NCI-H2107 treated with DMSO at 0.1 percent for 48 hours (cell line): ENCODE measurements at regions not wholly inside any gene's neighbourhood (a gene's known extent, or its start where the extent isn't known, plus 50 kb on each side); places are given as distances from the start of the nearest gene placed in this dataset.

Experiments used
- DNase-seq: peaks from one replicate; lab custom pipeline; 2025; ENCODE audit not compliant: unreplicated experiment; lab: John Stamatoyannopoulos, UW

GRCh38 chr13:103394618-103395017, 328.4 kb upstream of the SLC10A2 start:
- no peak for DNase-seq

GRCh38 chr13:103391936-103392335, 325.7 kb upstream of the SLC10A2 start:
- no peak for DNase-seq

- DNase-seq: no peak
Measured at GRCh38 chr13:103388839-103389238, 322.6 kb upstream of the SLC10A2 start.

DNA sequence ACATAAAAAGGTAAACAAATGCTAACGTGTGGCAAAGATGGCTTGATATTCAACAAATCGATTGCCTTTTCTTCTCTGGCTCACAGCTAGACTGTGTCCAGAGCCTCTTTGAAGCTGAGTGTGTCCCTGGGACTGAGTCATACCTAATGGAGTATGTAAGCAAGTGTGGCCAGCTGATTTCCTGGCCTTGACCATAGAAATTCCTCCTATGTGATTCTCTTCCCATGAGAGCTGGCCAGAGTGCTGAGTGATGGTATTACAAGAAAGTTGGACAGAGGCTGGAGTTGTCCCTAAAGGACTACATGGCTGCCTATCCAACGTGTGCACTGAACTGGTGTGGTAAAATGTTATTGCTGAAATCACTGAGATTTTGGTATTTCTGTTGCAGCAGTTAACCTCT, 320.1 kb upstream of the SLC10A2 start:
- no peak for DNase-seq

GRCh38 chr13:103373916-103374315, 307.7 kb upstream of the SLC10A2 start:
- no peak for DNase-seq

DNA sequence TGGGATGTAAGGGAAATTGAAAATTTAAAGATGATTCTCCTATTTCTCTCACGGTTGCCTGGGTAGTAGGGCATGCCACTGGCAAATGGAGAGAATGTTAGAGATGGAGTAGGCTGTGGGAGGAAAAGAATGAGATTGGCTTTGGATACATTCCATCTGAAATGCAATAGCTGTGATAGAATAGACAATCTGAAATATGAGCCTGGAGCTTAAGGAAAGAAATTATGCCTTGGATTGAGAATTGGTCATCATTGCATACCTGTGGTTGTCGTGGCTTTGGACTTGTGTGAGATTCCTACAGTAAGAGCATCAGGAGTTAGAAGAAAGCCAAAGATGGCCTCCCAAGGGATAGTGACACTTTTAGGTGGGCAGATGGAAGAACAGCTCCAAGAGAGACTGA, 305.1 kb upstream of the SLC10A2 start:
- DNase-seq: no peak

DNA sequence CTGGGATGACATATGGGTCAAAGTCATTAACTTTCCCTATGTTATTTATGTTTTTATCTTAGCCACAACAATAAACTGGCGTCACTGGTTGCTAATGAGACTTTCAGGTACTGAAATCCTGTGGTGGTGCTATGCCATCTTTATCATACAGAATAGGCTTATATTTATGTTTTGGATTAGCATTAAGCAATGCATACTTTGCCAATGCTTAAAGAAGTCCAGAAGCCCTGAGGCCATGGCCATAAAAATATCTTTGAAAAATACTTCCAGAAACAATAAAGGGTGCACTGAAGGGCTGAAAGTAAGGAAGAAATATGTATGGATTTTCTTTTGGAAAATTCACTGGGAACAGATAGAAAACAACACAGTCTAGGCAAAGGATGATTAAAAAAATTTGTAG, 304.6 kb upstream of the SLC10A2 start:
- DNase-seq: no peak

GRCh38 chr13:103358255-103358932, 292.2 kb upstream of the SLC10A2 start:
- DNase-seq: no peak

- no peak for DNase-seq
Measured at GRCh38 chr13:103356226-103356864, 290.1 kb upstream of the SLC10A2 start.

GRCh38 chr13:103354171-103354570, 288.0 kb upstream of the SLC10A2 start:
- DNase-seq: no peak

GRCh38 chr13:103351035-103351828, 285.0 kb upstream of the SLC10A2 start:
- no peak for DNase-seq

DNA sequence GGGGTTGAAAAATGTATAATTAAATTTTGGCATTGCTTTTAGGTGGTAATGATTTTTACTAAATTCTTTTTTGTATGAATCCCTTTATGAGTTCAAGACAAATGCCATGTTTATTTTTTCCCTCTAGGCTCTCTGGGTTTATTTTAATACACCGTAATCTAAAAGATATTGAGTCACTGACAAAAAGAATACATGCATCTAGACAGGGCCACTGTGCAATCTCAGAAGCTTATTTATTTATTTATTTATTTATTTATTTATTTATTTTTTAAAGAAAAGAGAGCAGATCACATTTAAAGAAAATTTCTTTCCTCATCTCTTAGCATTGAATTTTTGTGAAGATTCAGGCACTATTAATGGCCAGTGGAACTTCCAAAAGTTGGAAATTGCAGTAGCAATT, 283.9 kb upstream of the SLC10A2 start:
- no peak for DNase-seq

DNA sequence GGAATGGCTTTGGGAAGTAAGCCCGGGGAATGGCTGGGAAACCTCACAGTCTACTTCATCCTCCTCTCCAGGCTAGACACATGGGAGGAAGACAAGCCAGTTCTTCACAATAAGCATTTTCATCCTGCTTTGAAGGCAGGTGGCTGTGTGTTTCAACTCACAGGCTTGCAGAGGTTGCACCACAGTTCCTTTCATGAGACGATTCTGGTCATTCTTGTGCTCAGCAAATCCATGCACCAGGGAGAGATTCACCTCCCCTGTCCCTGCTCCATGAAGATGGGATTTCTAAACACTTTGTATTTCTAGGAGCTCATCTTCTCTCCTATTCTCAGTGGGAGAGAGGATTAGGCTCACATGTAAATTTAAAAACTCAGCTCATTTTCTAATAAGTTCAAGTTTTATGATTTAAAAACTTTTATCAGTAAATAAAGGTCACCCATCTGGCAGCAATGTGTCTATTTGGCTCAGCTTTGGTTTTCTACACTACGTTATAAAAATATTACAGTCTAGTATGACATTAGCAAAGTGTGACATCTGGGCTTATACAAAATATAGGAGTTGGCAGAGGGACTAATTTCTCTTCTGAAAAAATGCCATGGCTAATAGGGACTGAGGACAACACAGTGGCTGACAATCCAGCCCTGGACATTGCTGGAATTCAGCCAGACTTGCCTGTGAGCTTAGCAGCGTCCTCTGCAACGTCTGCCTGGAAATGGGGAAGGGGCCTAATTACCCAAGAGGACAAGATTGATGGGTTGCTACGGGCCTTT, 283.2 kb upstream of the SLC10A2 start:
- DNase-seq: no peak

GRCh38 chr13:103335241-103335640, 269.0 kb upstream of the SLC10A2 start:
- no peak for DNase-seq

GRCh38 chr13:103331924-103332323, 265.7 kb upstream of the SLC10A2 start:
- no peak for DNase-seq

DNA sequence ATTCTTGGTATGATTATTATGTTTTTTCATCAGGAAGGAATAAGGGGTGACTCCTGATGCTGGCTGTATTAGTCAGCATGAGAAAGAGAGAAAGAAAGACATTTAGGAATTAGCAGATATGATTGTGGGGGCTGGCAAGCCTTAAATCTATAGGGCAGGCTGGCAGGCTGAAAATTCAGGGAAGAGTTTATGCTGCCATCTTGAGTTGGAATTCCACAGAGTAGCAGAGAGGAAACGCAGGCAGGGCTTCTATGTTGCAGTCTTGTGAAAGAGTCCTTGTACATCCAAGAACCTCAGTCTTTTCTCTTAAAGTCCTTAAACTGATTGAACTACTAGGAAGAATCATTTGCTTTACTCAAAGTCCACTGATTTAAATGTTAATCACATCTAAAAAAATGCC, 262.7 kb upstream of the SLC10A2 start:
- DNase-seq: no peak

GRCh38 chr13:103326326-103326725, 260.1 kb upstream of the SLC10A2 start:
- DNase-seq: no peak

DNA sequence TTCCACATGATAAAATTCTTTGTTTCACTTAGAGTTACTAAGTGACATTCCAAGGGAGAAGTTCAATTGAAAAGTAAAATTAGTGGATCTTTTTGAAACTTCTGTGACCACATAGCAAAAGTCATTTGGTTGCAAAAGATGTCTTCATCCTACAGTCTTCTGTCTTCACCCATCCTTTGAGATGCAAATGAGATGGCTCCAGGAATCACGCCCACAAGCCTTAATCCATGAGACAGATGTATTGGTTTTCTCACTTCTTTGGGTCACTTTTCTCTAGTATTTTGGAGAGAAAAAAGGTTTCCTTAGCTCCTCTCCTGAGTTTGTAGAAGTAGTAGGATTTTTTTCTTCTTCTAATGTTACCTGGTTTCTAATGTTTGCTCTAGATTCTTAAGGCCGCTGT, 259.5 kb upstream of the SLC10A2 start:
- no peak for DNase-seq

DNA sequence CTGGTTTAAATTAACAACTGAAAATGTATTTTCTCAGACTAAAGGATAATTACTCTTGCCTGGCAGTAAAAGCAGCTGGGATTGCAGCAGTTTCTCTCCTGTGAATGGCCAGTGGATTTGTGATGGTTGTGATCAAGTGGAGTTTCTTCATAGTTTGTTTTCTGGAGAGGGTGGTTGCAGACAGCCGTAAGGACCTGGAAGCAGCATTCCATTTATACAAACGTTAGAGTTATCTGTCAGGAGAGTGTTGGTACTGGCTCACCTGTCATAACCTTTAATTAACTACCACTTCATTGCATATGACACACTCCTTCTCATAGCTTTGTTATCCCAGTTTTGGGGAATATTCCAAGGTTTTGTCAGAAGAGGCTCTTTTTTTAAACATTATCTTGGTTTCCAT, 258.4 kb upstream of the SLC10A2 start:
- DNase-seq: no peak

- no peak for DNase-seq
Measured at GRCh38 chr13:103315711-103316110, 249.5 kb upstream of the SLC10A2 start.

- no peak for DNase-seq
Measured at GRCh38 chr13:103312467-103312866, 246.2 kb upstream of the SLC10A2 start.
